ENCODE measurements at regions not wholly inside any gene's neighbourhood (a gene's known extent, or its start where the extent isn't known, plus 50 kb on each side); places are given as distances from the start of the nearest gene placed in this dataset.

DNA sequence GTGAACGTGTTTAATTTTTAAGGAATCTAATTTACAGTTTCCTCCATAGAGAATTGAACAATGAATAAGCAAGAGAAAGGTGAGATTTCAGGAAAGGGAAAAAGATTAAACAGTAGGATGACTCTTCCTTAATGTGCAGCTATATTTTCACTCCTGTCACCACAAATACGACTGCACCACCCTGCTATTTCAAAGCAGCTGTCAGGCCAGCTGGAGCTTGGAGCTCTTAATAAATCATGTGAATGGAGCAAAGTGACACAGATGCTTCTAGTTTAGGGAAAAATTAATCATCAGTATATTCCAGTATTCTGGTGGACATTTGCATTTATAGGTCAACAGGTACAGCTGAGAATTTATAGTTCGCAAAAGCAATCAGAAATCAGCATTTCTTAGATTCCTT, 56.5 kb upstream of the PKIB start:
- no peaks in the 10 kb centered on the region for H3K4me1 ChIP-seq
- TF ChIP-seq, protein P1, sequence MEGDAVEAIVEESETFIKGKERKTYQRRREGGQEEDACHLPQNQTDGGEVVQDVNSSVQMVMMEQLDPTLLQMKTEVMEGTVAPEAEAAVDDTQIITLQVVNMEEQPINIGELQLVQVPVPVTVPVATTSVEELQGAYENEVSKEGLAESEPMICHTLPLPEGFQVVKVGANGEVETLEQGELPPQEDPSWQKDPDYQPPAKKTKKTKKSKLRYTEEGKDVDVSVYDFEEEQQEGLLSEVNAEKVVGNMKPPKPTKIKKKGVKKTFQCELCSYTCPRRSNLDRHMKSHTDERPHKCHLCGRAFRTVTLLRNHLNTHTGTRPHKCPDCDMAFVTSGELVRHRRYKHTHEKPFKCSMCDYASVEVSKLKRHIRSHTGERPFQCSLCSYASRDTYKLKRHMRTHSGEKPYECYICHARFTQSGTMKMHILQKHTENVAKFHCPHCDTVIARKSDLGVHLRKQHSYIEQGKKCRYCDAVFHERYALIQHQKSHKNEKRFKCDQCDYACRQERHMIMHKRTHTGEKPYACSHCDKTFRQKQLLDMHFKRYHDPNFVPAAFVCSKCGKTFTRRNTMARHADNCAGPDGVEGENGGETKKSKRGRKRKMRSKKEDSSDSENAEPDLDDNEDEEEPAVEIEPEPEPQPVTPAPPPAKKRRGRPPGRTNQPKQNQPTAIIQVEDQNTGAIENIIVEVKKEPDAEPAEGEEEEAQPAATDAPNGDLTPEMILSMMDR (IDR thresholded peaks at IDR 0.05): no peak
- no peaks in the 10 kb centered on the region for H3K36me3 ChIP-seq
- H3K9me3 ChIP-seq: no peaks in the 10 kb centered on the region
- 55 to 64% methylated on average over 3 of the region's 3 CpGs for WGBS, 2 donors
- H3K4me3 ChIP-seq: no peak overlapping the region
- no peak overlapping the region for H3K27ac ChIP-seq
- DNase-seq: no peak
- intact Hi-C loops (cut with DNase I): no loop called here
- no peaks in the 10 kb centered on the region for H3K27me3 ChIP-seq
- ATAC-seq: no peak

DNA sequence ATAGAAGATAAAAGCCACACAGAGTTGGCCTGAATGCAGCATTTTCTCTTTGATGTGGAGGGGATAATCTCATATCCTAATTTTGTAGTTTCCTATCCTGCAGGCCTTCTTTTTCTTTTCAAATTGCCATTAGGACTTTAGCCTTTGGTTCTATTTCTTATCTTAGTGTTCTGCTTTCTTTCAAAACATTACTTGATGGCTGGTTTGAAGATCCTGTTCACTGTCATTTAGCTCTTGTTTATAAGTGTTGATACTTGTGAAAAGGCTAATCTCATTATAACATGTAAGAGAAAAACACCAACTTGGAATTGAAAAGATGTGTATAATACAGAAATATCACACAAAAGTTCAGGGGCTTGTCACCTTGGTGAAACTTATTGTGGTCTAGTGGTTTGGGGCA, 54.6 kb upstream of the PKIB start:
- Histone ChIP-seq H3K27ac (no peak overlapping the region), H3K4me3 (no peak overlapping the region), H3K27me3 (no peaks in the 10 kb centered on the region), H3K36me3 (no peaks in the 10 kb centered on the region), H3K4me1 (no peaks in the 10 kb centered on the region), H3K9me3 (peaks cover 0 to 13% (median 0%) of the 10 kb centered on the region in 11 donors)
- ATAC-seq: no peak
- no peak for DNase-seq
- TF ChIP-seq, protein P1 (IDR thresholded peaks at IDR 0.05): no peak
- intact Hi-C loops (cut with DNase I): no loop called here

DNA sequence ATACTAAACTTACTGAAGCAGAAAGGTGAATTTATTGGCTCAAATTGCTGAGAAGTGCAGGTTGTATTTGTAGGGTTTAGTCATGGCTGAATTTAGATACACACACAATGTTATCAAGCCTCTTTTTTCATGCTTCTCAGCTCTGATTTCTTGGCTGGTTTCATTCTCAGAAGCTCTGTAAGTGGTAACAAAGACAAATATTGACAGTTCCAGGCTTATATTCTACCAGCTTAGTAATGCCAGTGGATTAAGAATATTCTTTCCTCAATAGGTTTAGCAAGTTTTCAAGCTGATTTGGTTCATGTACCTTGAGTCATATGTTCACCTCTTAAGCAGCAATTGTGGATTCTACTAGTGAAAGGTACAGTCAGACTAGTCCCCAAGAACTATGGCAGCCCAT, 52.1 kb upstream of the PKIB start:
- Histone ChIP-seq H3K27ac (no peak overlapping the region), H3K4me3 (no peak overlapping the region), H3K9me3 (peaks cover 0 to 25% (median 0%) of the 10 kb centered on the region in 11 donors), H3K36me3 (no peaks in the 10 kb centered on the region), H3K4me1 (no peaks in the 10 kb centered on the region), H3K27me3 (no peaks in the 10 kb centered on the region)
- DNase-seq: no peak
- intact Hi-C loops (cut with DNase I): no loop called here
- no peak for ATAC-seq
- TF ChIP-seq, protein P1 (IDR thresholded peaks at IDR 0.05): no peak
